HepG2 (cell line): ENCODE measurements at regions not wholly inside any gene's neighbourhood (a gene's known extent, or its start where the extent isn't known, plus 50 kb on each side); places are given as distances from the start of the nearest gene placed in this dataset.

Experiments
- BHLHE40 ChIP-seq: IDR thresholded peaks from 2 replicates; pipeline ENCODE4 v1.6.1; 2011; ENCODE audit warnings: low read length, improper control_type of control experiment
- CTCF ChIP-seq: sonication (generic); formaldehyde crosslinking; IDR thresholded peaks from 2 replicates; pipeline ENCODE4 v1.5.0; 2020; ENCODE audit warnings: mild to moderate bottlenecking, missing genetic modification reagents, moderate library complexity
- EZH2 ChIP-seq: conservative IDR thresholded peaks from 2 replicates; pipeline ENCODE4 v1.6.1; 2012; ENCODE audit warnings: mild to moderate bottlenecking, low read depth, low read length, moderate library complexity
- NBN ChIP-seq: fragments of 450-650 bp; conservative IDR thresholded peaks from 2 replicates; pipeline ENCODE4 v1.6.1; 2017
- REST ChIP-seq, 2 experiments: IDR thresholded peaks; 2 replicates each; pipeline ENCODE4 v1.6.1; 2011 to 2012; ENCODE audit warnings: low read length in 2 of 2, borderline replicate concordance in 1 of 2, low read depth in 1 of 2, mild to moderate bottlenecking in 1 of 2, moderate library complexity in 1 of 2
- RXRA ChIP-seq: sonication (generic); formaldehyde crosslinking; IDR thresholded peaks from 2 replicates; pipeline ENCODE4 v1.5.1; 2020; ENCODE audit warnings: missing genetic modification reagents
- SPEN ChIP-seq: sonication (generic); formaldehyde crosslinking; IDR thresholded peaks from 2 replicates; pipeline ENCODE4 v1.5.1; 2020; ENCODE audit warnings: low read depth, mild to moderate bottlenecking, missing genetic modification reagents
- STAT5B ChIP-seq: sonication (generic); formaldehyde crosslinking; IDR thresholded peaks from 2 replicates; pipeline ENCODE4 v1.4.0; 2020; ENCODE audit warnings: missing genetic modification reagents
- ZMYM3 ChIP-seq: sonication (generic); formaldehyde crosslinking; IDR thresholded peaks from 2 replicates; pipeline ENCODE4 v1.5.1; 2020; ENCODE audit warnings: mild to moderate bottlenecking, missing genetic modification reagents
- ZNF281 ChIP-seq: sonication (generic); formaldehyde crosslinking; IDR thresholded peaks from 2 replicates; pipeline ENCODE4 v1.4.0; 2020; ENCODE audit warnings: missing genetic modification reagents, borderline replicate concordance

DNA sequence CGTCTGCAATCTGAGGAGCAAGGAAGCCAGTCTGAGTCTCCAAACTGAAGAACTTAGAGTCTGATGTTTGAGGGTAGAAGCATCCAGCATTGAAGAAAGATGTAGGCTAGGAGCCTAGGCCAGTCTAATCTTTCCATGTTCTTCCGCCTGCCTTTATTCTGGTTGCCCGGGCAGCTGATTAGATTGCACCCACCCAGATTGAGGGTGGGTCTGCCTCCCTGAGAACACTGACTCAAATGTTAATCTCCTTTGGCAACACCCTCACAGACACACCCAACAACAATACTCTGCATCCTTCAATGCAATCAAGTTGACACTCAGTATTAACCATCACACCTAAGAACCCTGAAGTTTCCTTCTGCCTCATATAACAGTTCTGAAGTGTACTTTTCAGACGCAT is 350.1 kb downstream of the RFPL4B start:
- TF ChIP-seq ZNF281 (CRISPR knock-in tag) (no peak), CTCF (no peak), SPEN (CRISPR knock-in tag) (no peak), EZH2 (no peak), RXRA (no peak), BHLHE40 (no peak), ZMYM3 (CRISPR knock-in tag) (no peak), REST (IDR thresholded peaks at IDR 0.05; ENCODE audit: borderline replicate concordance in 1 of 2, low read depth in 1 of 2, low read length in 2 of 2) (no peak), STAT5B (CRISPR knock-in tag) (no peak), NBN (no peak)
